Esophagus squamous epithelium (tissue), 5 donors: ENCODE measurements at regions not wholly inside any gene's neighbourhood (a gene's known extent, or its start where the extent isn't known, plus 50 kb on each side); places are given as distances from the start of the nearest gene placed in this dataset.

Source experiments
- DNase-seq: peaks from one replicate; lab custom pipeline; 2025; lab: John Stamatoyannopoulos, UW
- H3K27ac ChIP-seq, 4 donors: fragments of 200-600 bp; sonication (generic); one replicate each; pipeline ENCODE4 v1.5.1; 2016 to 2019; ENCODE audit warnings: mild to moderate bottlenecking in 1 of 4
- H3K27me3 ChIP-seq, 4 donors: fragments of 200-600 bp; sonication (generic); 1 replicate in 3 of 4; 2 replicates in 1 of 4; pipeline versions ENCODE4 v1.5.1 to v1.6.0; 2017 to 2021; ENCODE audit warnings: antibody characterized with exemption in 1 of 4
- H3K36me3 ChIP-seq, 3 donors: fragments of 200-600 bp; sonication (generic); one replicate each; pipeline ENCODE4 v1.5.1; 2016 to 2019
- H3K4me1 ChIP-seq, 3 donors: fragments of 200-600 bp; sonication (generic); one replicate each; pipeline ENCODE4 v1.5.1; 2017 to 2019
- H3K4me3 ChIP-seq, 4 donors: fragments of 200-600 bp; sonication (generic); 1 replicate in 3 of 4; 2 replicates in 1 of 4; pipeline ENCODE4 v1.5.1; 2016 to 2019; ENCODE audit warnings: mild to moderate bottlenecking in 2 of 4, moderate library complexity in 1 of 4
- H3K9me3 ChIP-seq, 3 donors: fragments of 200-600 bp; sonication (generic); one replicate each; pipeline ENCODE4 v1.5.1; 2016 to 2019
- CTCF ChIP-seq, 6 experiments: fragments of 450-650 bp in 4 of 6; fragments of 200-600 bp in 2 of 6; sonication (generic) in 2 of 6; IDR thresholded peaks; one replicate each; pipeline ENCODE4 v1.5.1; 2016 to 2019; ENCODE audit warnings: antibody characterized with exemption in 6 of 6, mild to moderate bottlenecking in 4 of 6, moderate library complexity in 4 of 6
- POLR2A ChIP-seq, 4 donors: fragments of 450-650 bp; IDR thresholded peaks; one replicate each; pipeline ENCODE4 v1.6.1; 2017; ENCODE audit warnings: antibody characterized with exemption in 4 of 4, mild to moderate bottlenecking in 4 of 4, moderate library complexity in 3 of 4
- WGBS, 2 donors: methylation state at CpG; one replicate each; pipeline ENCODE4 v1.1.5; 2018; 5-methylcytosine and 5-hydroxymethylcytosine counted together
- intact Hi-C: fragments of 100-400 bp; cut with DNase I; formaldehyde crosslinking; loops from one replicate; pipeline ENCODE4 v1.15.0; 2022
- donor health status: DM: yes; HTN: yes; CAD: no.

GRCh38 chr5:120852222-120852860 lies 388.2 kb downstream of the PRR16 start:
- 39% methylated on average over 1 of the region's 1 CpG for WGBS, 2 donors
- Histone ChIP-seq H3K4me1 (no peaks in the 10 kb centered on the region), H3K27me3 (no peaks in the 10 kb centered on the region), H3K9me3 (no peaks in the 10 kb centered on the region), H3K4me3 (no peak overlapping the region), H3K27ac (no peak overlapping the region), H3K36me3 (no peaks in the 10 kb centered on the region)
- TF ChIP-seq POLR2A (IDR thresholded peaks at IDR 0.05) = no peak
- TF ChIP-seq CTCF (IDR thresholded peaks at IDR 0.05) = no peak
- intact Hi-C loops = no loop called here
- DNase-seq = no peak

- Histone ChIP-seq H3K4me1 (no peaks in the 10 kb centered on the region), H3K9me3 (no peaks in the 10 kb centered on the region), H3K4me3 (no peak overlapping the region), H3K27me3 (no peaks in the 10 kb centered on the region), H3K36me3 (no peaks in the 10 kb centered on the region), H3K27ac (no peak overlapping the region)
- 81 to 88% methylated on average over 7 of the region's 7 CpGs for WGBS, 2 donors
- DNase-seq = no peak
- TF ChIP-seq POLR2A (IDR thresholded peaks at IDR 0.05) = no peak
- no peak for TF ChIP-seq CTCF (IDR thresholded peaks at IDR 0.05)
- intact Hi-C loops = no loop called here
Measured at GRCh38 chr5:120866997-120867396, 402.9 kb downstream of the PRR16 start.

GRCh38 chr5:120869831-120870230 lies 405.7 kb downstream of the PRR16 start:
- no peaks in the 10 kb centered on the region for H3K9me3 ChIP-seq
- H3K36me3 ChIP-seq = no peaks in the 10 kb centered on the region
- no peak overlapping the region for H3K4me3 ChIP-seq
- H3K4me1 ChIP-seq = no peaks in the 10 kb centered on the region
- 64 to 67% methylated on average over 1 of the region's 1 CpG for WGBS, 2 donors
- no peak overlapping the region for H3K27ac ChIP-seq
- no peak for DNase-seq
- intact Hi-C loops = no loop called here
- no peaks in the 10 kb centered on the region for H3K27me3 ChIP-seq
- TF ChIP-seq POLR2A (IDR thresholded peaks at IDR 0.05) (no peak), CTCF (IDR thresholded peaks at IDR 0.05) (no peak)

- no peaks in the 10 kb centered on the region for H3K4me1 ChIP-seq
- no peaks in the 10 kb centered on the region for H3K36me3 ChIP-seq
- TF ChIP-seq POLR2A (IDR thresholded peaks at IDR 0.05) (no peak), CTCF (IDR thresholded peaks at IDR 0.05) (no peak)
- intact Hi-C loops = no loop called here
- DNase-seq = no peak
- no peak overlapping the region for H3K27ac ChIP-seq
- H3K4me3 ChIP-seq = no peak overlapping the region
- H3K27me3 ChIP-seq = no peaks in the 10 kb centered on the region
- H3K9me3 ChIP-seq = no peaks in the 10 kb centered on the region
- 71 to 86% methylated on average over 2 of the region's 2 CpGs for WGBS, 2 donors
Measured at GRCh38 chr5:120872297-120872696, 408.2 kb downstream of the PRR16 start.

GRCh38 chr5:120873083-120873482 lies 409.0 kb downstream of the PRR16 start:
- WGBS, 2 donors = 60 to 69% methylated on average over 1 of the region's 1 CpG
- H3K27me3 ChIP-seq = no peaks in the 10 kb centered on the region
- DNase-seq = no peak
- no peaks in the 10 kb centered on the region for H3K36me3 ChIP-seq
- no peak overlapping the region for H3K27ac ChIP-seq
- H3K4me1 ChIP-seq = no peaks in the 10 kb centered on the region
- intact Hi-C loops = no loop called here
- no peak for TF ChIP-seq POLR2A (IDR thresholded peaks at IDR 0.05)
- no peak for TF ChIP-seq CTCF (IDR thresholded peaks at IDR 0.05)
- no peaks in the 10 kb centered on the region for H3K9me3 ChIP-seq
- H3K4me3 ChIP-seq = no peak overlapping the region
